Tibial nerve (tissue), 3 donors: ENCODE measurements at regions not wholly inside any gene's neighbourhood (a gene's known extent, or its start where the extent isn't known, plus 50 kb on each side); places are given as distances from the start of the nearest gene placed in this dataset.

Experiments
- POLR2A ChIP-seq, 2 donors: fragments of 450-650 bp; IDR thresholded peaks; one replicate each; pipeline ENCODE4 v1.6.1; 2017; ENCODE audit warnings: antibody characterized with exemption in 2 of 2, mild to moderate bottlenecking in 2 of 2, moderate library complexity in 2 of 2
- TF ChIP-seq, protein P1 (sequence below), 5 experiments: fragments of 200-600 bp in 3 of 5; fragments of 450-650 bp in 2 of 5; sonication (generic) in 3 of 5; IDR thresholded peaks; one replicate each; pipeline ENCODE4 v1.5.1; 2016 to 2019; ENCODE audit warnings: antibody characterized with exemption in 5 of 5, mild to moderate bottlenecking in 3 of 5, moderate library complexity in 2 of 5

DNA sequence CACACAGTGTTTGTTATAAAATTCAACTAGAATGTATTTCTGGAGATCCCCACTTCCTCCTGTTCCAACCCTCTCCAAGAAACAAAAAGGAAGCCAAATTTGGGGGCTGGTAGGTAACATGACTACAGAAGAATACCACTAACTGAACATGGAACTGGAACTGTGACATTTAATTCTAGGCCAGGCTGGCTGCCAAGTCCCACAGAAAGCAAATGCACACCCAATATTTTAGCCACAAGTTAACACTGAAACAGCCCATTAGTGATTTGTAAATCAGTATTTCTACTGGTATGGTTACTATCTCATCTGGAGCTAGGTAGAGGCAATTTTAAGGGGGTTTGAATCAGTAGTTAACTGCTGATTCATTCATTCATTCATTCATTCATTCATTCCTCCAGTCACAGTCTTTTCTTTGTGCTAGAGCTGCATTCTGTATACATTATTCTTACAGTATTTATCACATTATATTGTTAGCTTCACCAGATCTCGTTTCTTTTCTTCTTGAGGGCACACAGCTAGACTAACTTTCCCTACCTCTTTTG is 131.7 kb upstream of the GDNF start:
- TF ChIP-seq, protein P1, sequence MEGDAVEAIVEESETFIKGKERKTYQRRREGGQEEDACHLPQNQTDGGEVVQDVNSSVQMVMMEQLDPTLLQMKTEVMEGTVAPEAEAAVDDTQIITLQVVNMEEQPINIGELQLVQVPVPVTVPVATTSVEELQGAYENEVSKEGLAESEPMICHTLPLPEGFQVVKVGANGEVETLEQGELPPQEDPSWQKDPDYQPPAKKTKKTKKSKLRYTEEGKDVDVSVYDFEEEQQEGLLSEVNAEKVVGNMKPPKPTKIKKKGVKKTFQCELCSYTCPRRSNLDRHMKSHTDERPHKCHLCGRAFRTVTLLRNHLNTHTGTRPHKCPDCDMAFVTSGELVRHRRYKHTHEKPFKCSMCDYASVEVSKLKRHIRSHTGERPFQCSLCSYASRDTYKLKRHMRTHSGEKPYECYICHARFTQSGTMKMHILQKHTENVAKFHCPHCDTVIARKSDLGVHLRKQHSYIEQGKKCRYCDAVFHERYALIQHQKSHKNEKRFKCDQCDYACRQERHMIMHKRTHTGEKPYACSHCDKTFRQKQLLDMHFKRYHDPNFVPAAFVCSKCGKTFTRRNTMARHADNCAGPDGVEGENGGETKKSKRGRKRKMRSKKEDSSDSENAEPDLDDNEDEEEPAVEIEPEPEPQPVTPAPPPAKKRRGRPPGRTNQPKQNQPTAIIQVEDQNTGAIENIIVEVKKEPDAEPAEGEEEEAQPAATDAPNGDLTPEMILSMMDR (IDR thresholded peaks at IDR 0.05) = no peak
- TF ChIP-seq POLR2A (IDR thresholded peaks at IDR 0.05) = no peak
